CD4-positive, alpha-beta T cell treated with Interleukin-17A for 4 hours (primary cell): ENCODE measurements at regions not wholly inside any gene's neighbourhood (a gene's known extent, or its start where the extent isn't known, plus 50 kb on each side); places are given as distances from the start of the nearest gene placed in this dataset.
"Not testable (repeated sequence)": the region's sequence is repeated elsewhere in the genome, so short reads cannot be mapped to it uniquely, and the experiment has no call there.

Experiments used
- DNase-seq: peaks from one replicate; pipeline ENCODE4 v3.0.0-alpha.2; 2020; ENCODE audit warnings: mixed read lengths

DNA sequence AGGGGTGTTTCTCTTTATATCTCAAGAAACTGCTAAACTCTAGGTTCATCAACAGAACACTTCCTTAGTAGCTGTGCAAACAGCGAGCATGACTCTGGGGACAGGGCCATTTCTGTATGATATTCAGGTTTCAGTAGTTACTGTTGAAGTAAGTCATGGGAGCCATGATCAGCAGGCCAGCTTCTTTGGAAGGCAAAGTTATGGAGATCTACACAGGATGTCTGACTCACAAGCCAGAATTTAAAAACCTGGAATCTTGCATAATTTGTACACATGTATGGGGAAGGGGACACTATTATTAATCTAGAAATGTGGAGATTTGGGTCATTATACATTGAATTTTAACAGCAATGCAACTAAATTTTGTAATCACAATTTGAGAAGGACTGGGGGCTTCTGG, 187.8 kb upstream of the NR3C2 start:
- no peak for DNase-seq

- DNase-seq: no peak
Observed at GRCh38 chr4:148618856-148619255, 176.6 kb upstream of the NR3C2 start.

- no peak for DNase-seq
Observed at GRCh38 chr4:148608968-148609367, 166.8 kb upstream of the NR3C2 start.

- not testable (repeated sequence) for DNase-seq
Observed at GRCh38 chr4:148598418-148599207, 156.4 kb upstream of the NR3C2 start.

GRCh38 chr4:148589182-148589581, 147.0 kb upstream of the NR3C2 start:
- no peak for DNase-seq

DNA sequence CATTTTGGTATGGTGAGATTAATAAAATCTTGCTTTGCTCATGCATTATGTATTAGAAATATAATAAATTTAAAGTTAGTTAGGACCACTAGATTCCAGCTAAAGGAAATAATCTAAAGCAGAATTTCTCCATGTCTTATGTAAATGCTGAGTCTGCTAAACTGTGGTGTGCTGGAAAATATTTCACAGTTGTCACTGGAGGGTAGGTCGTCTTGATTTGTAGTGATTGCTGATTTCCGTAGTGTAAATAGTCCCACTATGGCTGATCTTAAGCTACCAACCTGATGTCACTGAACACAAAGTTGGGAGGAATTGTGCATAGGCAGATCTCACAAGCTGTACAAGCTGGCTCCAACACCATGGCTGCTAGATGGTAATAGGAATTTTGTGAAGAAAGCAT, 133.4 kb upstream of the NR3C2 start:
- no peak for DNase-seq

DNA sequence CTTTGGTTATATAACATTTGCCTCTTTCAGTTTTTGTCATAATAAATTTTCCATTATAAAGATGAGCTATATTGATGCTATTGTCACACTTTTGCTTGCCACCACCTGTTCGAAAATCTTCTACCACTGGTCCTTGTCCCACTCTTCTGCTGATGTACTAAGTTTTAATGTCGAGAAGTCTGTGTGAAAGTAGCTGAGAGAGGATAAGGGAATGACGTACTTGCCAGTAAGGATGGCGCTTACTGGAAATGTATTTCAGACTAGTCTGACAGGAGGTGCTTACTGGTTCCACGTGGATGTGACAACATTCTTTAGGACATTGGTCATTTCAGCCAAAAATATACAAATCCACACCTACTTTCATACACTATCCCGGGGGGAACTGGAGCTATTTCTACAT, 132.7 kb upstream of the NR3C2 start:
- DNase-seq: no peak

DNA sequence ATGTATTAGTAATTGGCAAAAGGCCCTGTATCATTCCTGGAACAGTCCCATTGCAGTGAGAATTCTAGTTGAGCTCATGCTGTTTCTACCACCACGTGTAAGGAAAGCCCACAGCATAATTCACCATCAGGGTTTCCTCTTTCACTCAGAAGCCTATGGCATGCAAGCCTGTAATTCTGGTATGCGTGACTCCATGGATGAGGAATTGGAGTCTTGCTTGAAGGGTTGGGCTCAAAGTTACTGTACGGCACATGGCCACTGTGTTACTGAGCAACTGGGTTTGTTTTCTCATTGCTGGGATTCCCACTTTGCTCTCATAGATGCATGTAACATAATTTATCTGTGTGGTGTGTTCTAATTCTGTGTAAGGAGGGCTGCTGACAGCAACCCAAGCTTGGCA, 132.3 kb upstream of the NR3C2 start:
- no peak for DNase-seq

GRCh38 chr4:148574066-148574465, 131.9 kb upstream of the NR3C2 start:
- no peak for DNase-seq

GRCh38 chr4:148573296-148573695, 131.1 kb upstream of the NR3C2 start:
- no peak for DNase-seq

GRCh38 chr4:148565801-148566200, 123.6 kb upstream of the NR3C2 start:
- DNase-seq: no peak

DNA sequence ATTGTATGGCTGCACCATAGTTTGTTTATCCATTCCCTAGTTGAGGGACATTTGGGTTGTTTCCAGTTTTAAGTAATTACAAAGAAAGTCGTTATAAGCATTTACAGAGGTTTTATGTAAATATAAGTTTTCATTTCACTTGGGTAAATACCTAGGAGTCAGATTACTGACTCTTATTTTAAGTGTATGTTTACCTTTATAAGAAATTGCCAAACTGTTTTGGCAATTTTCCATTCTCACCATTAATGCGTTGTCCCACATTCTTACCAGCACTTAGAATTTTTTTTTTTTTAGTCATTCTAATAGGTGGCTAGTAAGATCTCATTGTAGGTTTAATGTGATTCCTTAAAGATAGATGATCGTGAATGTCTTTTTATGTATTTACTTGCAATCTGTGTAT, 121.5 kb upstream of the NR3C2 start:
- DNase-seq: no peak

GRCh38 chr4:148561467-148561866, 119.3 kb upstream of the NR3C2 start:
- no peak for DNase-seq

DNA sequence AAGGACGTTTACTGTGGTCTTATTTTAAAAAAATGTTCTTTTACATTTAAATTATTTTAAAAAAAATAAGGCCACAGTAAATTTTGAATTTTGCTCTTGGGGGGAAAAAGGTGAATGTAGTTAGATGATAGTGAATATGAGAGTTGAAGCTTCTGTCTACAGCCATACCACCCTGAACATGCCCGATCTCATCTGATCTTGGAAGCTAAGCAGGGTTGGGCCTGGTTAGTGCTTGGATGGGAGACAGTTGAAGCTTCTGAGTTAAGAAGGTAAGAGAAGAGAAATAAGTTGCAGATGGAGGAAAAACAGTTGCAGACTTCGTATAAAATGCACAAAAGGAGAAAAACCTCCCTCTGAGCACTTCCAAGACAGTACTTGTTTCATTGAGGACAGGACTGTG, 115.6 kb upstream of the NR3C2 start:
- DNase-seq: no peak

DNA sequence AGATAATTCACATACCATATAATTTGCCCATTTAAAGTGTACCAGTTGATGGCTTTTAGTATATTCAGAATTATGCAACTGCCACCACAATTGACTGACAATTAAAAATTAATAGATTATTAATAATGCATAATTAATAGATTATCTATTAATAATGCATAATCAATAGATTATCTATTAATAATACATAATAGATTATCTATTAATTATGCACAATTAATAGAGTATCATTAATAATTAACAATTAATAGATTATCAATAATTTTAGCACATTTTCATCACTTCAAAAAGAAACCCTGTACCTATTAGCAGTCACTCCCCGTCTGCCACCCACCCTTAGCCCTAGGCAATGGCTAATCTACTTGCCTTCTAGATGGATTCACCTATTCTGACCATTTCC, 108.6 kb upstream of the NR3C2 start:
- DNase-seq: no peak

DNA sequence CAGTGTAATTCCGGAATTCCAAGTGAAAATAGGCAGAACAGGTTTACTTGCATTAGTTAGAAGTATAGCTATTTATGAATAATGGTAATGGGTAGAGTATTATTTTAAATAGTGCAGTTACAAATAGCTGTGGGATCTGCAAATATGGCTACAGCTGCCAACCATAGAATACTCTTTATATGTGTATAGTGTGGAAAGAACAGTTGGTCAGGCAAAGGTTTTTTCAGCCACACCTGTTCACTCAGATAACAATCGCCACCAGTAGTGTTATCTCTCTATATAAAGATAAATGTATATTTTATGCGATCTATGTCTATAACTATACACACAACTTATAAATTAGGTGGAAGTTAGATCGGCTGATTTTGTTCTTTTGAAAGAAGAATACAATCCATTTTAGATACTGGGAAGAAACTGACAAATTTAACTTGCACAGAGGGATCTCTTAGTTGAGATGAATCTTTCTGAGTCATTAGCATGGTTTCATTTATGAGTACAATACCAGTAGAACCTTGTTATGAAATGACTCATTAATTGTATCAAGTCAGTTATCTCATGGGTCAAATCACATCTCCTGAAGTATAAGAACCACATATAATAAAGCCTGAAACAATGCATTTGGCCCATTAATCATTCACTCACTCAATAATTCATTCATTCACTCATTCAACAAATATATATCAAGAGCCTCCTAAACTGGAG, 100.9 kb upstream of the NR3C2 start:
- no peak for DNase-seq

DNA sequence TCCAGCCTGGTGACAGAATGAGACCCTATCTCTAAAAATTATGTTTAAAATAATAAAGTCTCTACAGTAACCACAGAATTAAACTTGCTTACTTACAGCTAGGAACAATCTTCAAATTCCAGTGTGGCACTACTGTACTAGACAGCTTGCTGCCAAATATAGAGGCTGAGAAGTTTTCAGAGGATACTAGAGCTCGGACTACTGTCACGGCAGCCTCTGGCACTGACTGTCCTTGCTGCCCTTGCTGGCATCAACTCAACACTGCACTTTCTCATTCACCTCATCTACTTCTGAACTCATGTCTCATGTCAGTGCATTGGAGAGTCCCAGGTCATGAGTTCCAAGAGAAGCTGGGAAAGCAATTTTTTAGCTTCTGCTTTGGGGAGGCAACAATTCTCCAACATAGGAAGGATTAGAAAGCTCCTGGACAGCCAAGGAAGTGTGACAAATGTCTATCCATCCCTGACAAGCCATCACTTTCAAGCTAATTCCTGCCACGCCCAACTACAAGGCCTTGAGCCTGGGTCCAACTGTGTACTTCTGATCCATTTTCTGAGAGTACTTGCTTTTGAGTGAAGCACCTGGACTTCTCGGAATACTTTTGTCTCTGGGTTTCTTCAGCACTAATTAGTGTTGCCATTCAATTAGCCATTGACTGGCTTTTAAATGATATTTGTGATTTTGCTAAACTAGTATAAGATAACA, 98.6 kb upstream of the NR3C2 start:
- no peak for DNase-seq

- no peak for DNase-seq
Observed at GRCh38 chr4:148539387-148539786, 97.2 kb upstream of the NR3C2 start.

- DNase-seq: not testable (repeated sequence)
Observed at GRCh38 chr4:148533851-148534250, 91.6 kb upstream of the NR3C2 start.

GRCh38 chr4:148530114-148530513, 87.9 kb upstream of the NR3C2 start:
- DNase-seq: no peak

DNA sequence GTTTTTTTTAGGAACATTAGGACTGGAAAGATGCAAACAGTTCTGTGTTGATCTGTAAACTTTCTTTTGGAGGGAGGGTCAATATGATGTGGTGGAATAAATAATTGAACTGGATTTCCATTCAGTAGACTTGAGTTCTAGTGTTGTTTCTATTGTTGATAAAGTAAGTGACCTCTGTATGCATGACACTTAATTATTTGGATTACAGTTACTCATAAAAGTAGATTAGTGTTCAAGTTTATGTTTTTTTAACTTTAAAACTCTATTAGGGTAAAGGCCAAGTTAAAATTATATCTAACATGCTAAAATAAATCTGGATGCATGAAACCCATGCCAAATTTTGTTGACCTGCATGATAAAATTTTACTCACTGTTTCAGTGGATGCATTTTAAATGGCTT, 85.4 kb upstream of the NR3C2 start:
- no peak for DNase-seq

DNA sequence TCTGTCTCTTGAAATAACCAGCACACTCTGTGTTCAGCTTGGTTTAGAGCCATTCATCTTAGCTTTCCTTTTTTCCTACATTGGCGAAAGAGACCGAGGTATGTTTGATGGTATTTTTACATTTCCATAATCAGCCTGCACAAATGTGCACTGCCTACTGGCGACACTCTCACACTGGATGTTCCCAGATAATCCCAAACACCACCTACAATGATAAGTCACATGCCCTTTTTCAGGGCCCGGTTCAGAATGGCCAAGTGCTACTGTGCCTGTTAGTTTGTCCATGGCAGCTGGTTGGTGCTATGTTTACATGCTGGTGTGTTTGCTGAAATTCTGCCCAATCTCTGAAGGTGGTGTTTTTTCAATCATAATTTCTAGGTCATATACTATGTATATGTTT, 80.8 kb upstream of the NR3C2 start:
- no peak for DNase-seq

DNA sequence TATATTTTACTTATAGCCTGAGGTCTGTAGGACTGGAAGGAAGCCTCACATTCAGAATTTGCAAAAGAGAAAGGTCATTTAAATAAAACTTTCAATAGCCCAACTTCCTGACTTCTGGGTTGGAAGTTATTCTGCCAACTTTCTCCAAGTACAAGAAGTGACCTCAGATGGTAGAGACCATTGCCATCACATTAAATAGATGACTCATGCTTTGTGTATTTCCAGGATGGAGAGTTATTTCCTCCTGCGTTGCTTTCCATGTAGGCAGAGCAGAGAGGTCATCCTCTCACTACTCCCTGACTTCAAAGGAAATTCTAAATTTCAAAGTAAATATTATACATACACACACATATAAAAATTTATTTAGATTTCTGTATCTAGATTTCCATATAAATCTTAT, 73.0 kb upstream of the NR3C2 start:
- no peak for DNase-seq

DNA sequence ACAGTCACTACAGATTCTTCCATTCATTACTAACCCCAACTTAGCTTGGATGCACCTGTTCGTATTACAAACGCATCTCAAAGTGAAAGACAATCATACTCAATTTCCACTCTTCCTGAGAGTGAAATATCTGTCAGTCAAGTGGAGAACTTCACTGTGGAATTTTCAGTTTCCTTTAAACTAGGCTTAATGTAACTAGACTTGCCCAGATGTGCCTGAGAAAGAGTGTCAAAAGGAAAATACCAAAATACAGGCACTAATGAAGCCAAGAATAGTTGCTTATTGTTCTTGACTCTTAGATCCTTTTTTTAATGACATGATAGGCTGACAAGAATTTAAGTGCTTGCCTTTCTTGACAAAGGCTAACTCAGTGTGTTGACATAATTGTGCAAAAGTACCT, 72.4 kb upstream of the NR3C2 start:
- DNase-seq: no peak
